GM23248 (cell line): ENCODE measurements at regions not wholly inside any gene's neighbourhood (a gene's known extent, or its start where the extent isn't known, plus 50 kb on each side); places are given as distances from the start of the nearest gene placed in this dataset.

ENCODE experiments used
- DNase-seq: peaks from one replicate; pipeline ENCODE4 v3.0.0-alpha.2; 2015
- H2AFZ ChIP-seq: fragments of 200-600 bp; sonication (generic); 2 replicates; pipeline ENCODE4 v1.6.1; 2016; ENCODE audit warnings: antibody characterized with exemption
- H3F3A ChIP-seq: fragments of 200-600 bp; sonication (generic); 2 replicates; pipeline ENCODE4 v1.6.1; 2016; ENCODE audit warnings: mild to moderate bottlenecking, antibody characterized with exemption, mixed run types; ENCODE audit not compliant: insufficient read depth
- H3K27ac ChIP-seq: fragments of 200-600 bp; sonication (generic); 2 replicates; pipeline ENCODE4 v1.5.1; 2016; ENCODE audit warnings: mild to moderate bottlenecking
- H3K27me3 ChIP-seq: fragments of 200-600 bp; sonication (generic); replicated peaks from 2 replicates; pipeline ENCODE4 v1.6.1; 2016; ENCODE audit warnings: mild to moderate bottlenecking; ENCODE audit not compliant: insufficient read depth
- H3K36me3 ChIP-seq: fragments of 200-600 bp; sonication (generic); 2 replicates; pipeline ENCODE4 v1.6.1; 2016; ENCODE audit warnings: low read depth, mild to moderate bottlenecking
- H3K4me1 ChIP-seq: fragments of 200-600 bp; sonication (generic); 2 replicates; pipeline ENCODE4 v1.6.1; 2016; ENCODE audit warnings: mild to moderate bottlenecking; ENCODE audit not compliant: insufficient read depth
- H3K4me2 ChIP-seq: fragments of 200-600 bp; sonication (generic); one replicate; pipeline ENCODE4 v1.6.1; 2016; ENCODE audit warnings: mild to moderate bottlenecking; ENCODE audit not compliant: unreplicated experiment
- H3K4me3 ChIP-seq: fragments of 200-600 bp; sonication (generic); 2 replicates; pipeline ENCODE4 v1.5.1; 2016; ENCODE audit warnings: mild to moderate bottlenecking
- H3K79me2 ChIP-seq: fragments of 200-600 bp; sonication (generic); 2 replicates; pipeline ENCODE4 v1.6.1; 2016; ENCODE audit warnings: mild to moderate bottlenecking; ENCODE audit not compliant: insufficient read depth
- H3K9ac ChIP-seq: fragments of 200-600 bp; sonication (generic); 2 replicates; pipeline ENCODE4 v1.6.1; 2016; ENCODE audit warnings: mild to moderate bottlenecking
- H3K9me2 ChIP-seq: fragments of 200-600 bp; sonication (generic); 2 replicates; pipeline ENCODE4 v1.6.1; 2016; ENCODE audit warnings: mixed run types, mild to moderate bottlenecking, moderate library complexity; ENCODE audit not compliant: insufficient read depth
- H3K9me3 ChIP-seq: fragments of 200-600 bp; sonication (generic); one replicate; pipeline ENCODE4 v1.6.1; 2017; ENCODE audit warnings: low read depth
- H4K20me1 ChIP-seq: fragments of 200-600 bp; sonication (generic); 2 replicates; pipeline ENCODE4 v1.6.0; 2016; ENCODE audit not compliant: insufficient read depth
- EZH2 ChIP-seq: fragments of 200-600 bp; sonication (generic); IDR thresholded peaks from 2 replicates; pipeline ENCODE4 v1.6.1; 2018; ENCODE audit warnings: antibody characterized with exemption, mild to moderate bottlenecking; ENCODE audit not compliant: insufficient read depth, poor library complexity, severe bottlenecking
- EZH2phosphoT487 ChIP-seq: fragments of 200-600 bp; sonication (generic); IDR thresholded peaks from 2 replicates; pipeline ENCODE4 v1.6.1; 2018; ENCODE audit warnings: antibody characterized with exemption, moderate library complexity, mild to moderate bottlenecking, low read depth; ENCODE audit not compliant: insufficient read depth
- WGBS, 2 experiments: methylation state at CpG; one replicate each; pipeline ENCODE4 v1.1.6; 2015 to 2017; ENCODE audit warnings: low lambda C conversion rate in 2 of 2, low coverage in 1 of 2; ENCODE audit errors: missing lambda C conversion rate in 2 of 2; 5-methylcytosine and 5-hydroxymethylcytosine counted together
- in situ Hi-C: fragments of 300-500 bp; cut with MboI; formaldehyde crosslinking; loops from 2 replicates; pipeline ENCODE4 v1.15.0; 2020

DNA sequence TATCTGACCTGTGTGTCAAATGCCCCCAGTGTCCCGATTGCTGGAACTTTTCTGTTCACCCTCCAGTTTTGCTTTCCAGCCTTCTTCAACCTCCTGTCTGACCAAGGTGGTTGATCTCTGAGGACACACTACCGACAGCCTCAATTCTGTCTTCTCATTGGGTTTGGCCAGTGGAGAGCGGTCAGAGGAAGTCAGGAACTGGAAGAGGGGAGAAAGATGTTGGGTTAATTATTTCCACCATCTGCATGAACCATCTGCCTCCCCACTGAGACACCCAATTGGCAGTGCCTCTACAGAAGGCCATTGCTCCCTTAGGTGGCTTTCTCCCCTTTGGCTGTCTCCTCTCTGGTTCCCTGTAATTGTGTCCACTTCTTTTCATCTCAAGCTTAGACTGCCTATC, 154.3 kb upstream of the RAI14 start:
- TF ChIP-seq EZH2phosphoT487 (no peak), EZH2 (no peak)
- WGBS, 2 experiments = 83 to 88% methylated on average over 3 of the region's 3 CpGs
- in situ Hi-C loops = no loop called here
- DNase-seq = peak; percentile 33
- H2AFZ ChIP-seq = no peak overlapping the region
- no peak overlapping the region for H3K27ac ChIP-seq
- H4K20me1 ChIP-seq = no peaks in the 10 kb centered on the region
- H3K9me2 ChIP-seq = no peaks in the 10 kb centered on the region
- peaks cover 23% of the 10 kb centered on the region; the same call in 1 of the 2 replicates for H3F3A ChIP-seq
- no peak overlapping the region for H3K4me3 ChIP-seq
- no peak overlapping the region for H3K9ac ChIP-seq
- no peak overlapping the region for H3K4me2 ChIP-seq
- H3K79me2 ChIP-seq = no peaks in the 10 kb centered on the region
- peaks cover 39% of the 10 kb centered on the region for H3K4me1 ChIP-seq
- no peaks in the 10 kb centered on the region for H3K27me3 ChIP-seq
- no peaks in the 10 kb centered on the region for H3K36me3 ChIP-seq
- no peaks in the 10 kb centered on the region for H3K9me3 ChIP-seq

DNA sequence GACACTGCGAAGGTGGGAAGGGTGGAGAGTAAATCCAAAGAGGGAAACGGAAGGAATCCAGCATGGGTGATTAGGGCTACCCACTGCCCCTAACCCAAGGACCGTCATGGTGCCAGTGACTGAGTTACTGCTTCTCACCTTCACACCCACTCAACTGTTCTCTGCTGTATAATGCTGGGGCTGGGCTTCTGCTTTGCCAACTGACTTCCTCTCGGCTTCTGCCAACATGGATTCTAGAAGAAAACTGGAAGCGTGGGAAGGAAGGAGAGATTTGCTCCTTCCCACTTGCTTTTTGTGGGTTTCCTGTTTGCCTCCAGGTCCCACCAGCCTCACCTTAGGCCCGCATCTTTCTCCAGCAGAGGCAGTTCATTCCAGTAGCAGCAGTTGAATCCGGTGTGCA, 153.5 kb upstream of the RAI14 start:
- Histone ChIP-seq H3K9ac (no peak overlapping the region), H4K20me1 (no peaks in the 10 kb centered on the region), H3K4me3 (no peak overlapping the region), H3K9me3 (no peaks in the 10 kb centered on the region), H3K9me2 (no peaks in the 10 kb centered on the region), H3F3A (peaks cover 23% of the 10 kb centered on the region; the same call in 1 of the 2 replicates), H3K27ac (no peak overlapping the region), H3K27me3 (no peaks in the 10 kb centered on the region), H3K4me1 (peaks cover 32% of the 10 kb centered on the region), H3K79me2 (no peaks in the 10 kb centered on the region), H3K36me3 (no peaks in the 10 kb centered on the region), H2AFZ (no peak overlapping the region), H3K4me2 (no peak overlapping the region)
- WGBS, 2 experiments = 90 to 92% methylated on average over 7 of the region's 7 CpGs
- no peak for DNase-seq
- TF ChIP-seq EZH2phosphoT487 = no peak
- TF ChIP-seq EZH2 = no peak
- in situ Hi-C loops = no loop called here

DNA sequence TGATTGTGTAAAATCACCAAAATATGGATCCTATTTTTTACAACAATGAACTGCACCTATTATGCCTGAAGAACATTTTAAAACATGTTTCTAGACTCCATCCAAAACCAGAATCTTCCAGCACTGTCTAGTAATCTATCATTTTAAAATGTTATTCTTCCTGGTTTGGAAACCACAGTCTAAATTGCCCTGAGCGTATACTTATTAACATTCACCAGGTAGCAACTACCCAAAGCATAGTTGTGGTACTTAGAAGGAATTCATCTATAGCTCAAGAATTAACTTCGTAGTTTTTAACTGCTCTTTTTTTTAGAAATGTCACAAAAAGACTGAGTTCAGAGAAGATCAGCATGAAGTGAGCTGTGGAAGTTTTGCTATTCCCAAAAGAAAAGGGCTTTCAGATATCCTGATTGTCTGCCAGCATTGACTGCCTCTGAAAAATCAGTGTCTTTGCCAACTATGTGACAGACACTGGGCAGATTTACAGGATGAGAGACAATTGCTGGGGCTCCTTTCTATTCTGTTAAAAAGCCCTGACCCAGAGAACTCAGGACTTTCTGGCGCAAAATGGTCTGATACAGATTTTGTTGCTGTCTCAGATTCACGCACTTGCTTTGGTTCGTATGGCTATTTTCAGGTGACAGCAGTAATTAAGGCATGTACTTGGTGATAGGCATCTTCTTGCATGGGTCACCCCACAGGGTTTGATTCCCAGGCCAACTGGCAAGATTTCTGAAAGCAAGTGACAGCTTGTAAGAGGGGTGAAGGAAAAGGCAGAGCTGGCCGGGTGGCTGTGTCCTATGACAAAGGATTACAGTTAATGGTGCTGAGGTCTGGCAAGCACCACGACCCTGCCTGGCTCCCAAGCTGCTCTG, 152.5 kb upstream of the RAI14 start:
- in situ Hi-C loops = no loop called here
- Histone ChIP-seq H3K27ac (no peak overlapping the region), H3K79me2 (no peaks in the 10 kb centered on the region), H3K27me3 (no peaks in the 10 kb centered on the region), H3K4me1 (peaks cover 21% of the 10 kb centered on the region), H3K36me3 (no peaks in the 10 kb centered on the region), H4K20me1 (no peaks in the 10 kb centered on the region), H3F3A (peaks cover 14% of the 10 kb centered on the region; the same call in 1 of the 2 replicates), H3K9me2 (no peaks in the 10 kb centered on the region), H3K4me2 (no peak overlapping the region), H2AFZ (peak overlapping the region; percentile 0), H3K9ac (no peak overlapping the region), H3K4me3 (no peak overlapping the region), H3K9me3 (no peaks in the 10 kb centered on the region)
- WGBS, 2 experiments = 49 to 50% methylated on average over 7 of the region's 7 CpGs
- TF ChIP-seq EZH2 = no peak
- TF ChIP-seq EZH2phosphoT487 = no peak
- no peak for DNase-seq

DNA sequence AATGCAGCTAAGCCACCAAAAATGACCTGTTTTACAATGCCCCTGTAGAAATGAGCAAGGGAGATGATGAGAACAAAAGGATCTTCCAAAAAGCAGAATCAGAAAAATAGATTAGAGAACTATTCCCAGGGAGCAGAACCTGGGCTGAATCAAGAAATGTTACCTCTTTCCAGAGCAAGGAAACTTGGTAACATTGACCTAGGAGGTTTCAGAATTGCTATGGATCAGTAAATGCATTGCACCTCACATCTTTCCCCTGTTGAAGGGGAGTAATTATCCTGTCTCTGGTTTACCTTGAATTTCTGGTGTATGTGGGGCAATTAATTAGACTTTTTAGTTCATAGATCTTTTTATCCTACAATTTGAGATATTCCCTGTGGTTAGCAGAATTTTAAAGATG, 151.2 kb upstream of the RAI14 start:
- no peak for DNase-seq
- Histone ChIP-seq H3K4me1 (peaks cover 9% of the 10 kb centered on the region), H3K27ac (no peak overlapping the region), H3K36me3 (no peaks in the 10 kb centered on the region), H3F3A (peaks cover 5% of the 10 kb centered on the region; the same call in 1 of the 2 replicates), H2AFZ (no peak overlapping the region), H3K4me3 (no peak overlapping the region), H3K9me3 (no peaks in the 10 kb centered on the region), H3K4me2 (no peak overlapping the region), H3K79me2 (no peaks in the 10 kb centered on the region), H3K27me3 (no peaks in the 10 kb centered on the region), H4K20me1 (no peaks in the 10 kb centered on the region), H3K9ac (no peak overlapping the region), H3K9me2 (no peaks in the 10 kb centered on the region)
- in situ Hi-C loops = no loop called here
- no peak for TF ChIP-seq EZH2
- TF ChIP-seq EZH2phosphoT487 = no peak
